ENCODE measurements at regions not wholly inside any gene's neighbourhood (a gene's known extent, or its start where the extent isn't known, plus 50 kb on each side); places are given as distances from the start of the nearest gene placed in this dataset.
"Not testable (repeated sequence)": the region's sequence is repeated elsewhere in the genome, so short reads cannot be mapped to it uniquely, and the experiment has no call there.

- Histone ChIP-seq H3K4me3 (no peak overlapping the region), H3K9me3 (no peaks in the 10 kb centered on the region), H3K4me1 (peaks cover 8% of the 10 kb centered on the region), H3K36me3 (no peaks in the 10 kb centered on the region), H3K27me3 (no peaks in the 10 kb centered on the region), H3K27ac (no peak overlapping the region)
- TF ChIP-seq POLR2A (IDR thresholded peaks at IDR 0.05) (no peak), CTCF (IDR thresholded peaks at IDR 0.05) (no peak), EP300 (IDR thresholded peaks at IDR 0.05) (no peak), POLR2AphosphoS5 (IDR thresholded peaks at IDR 0.05) (no peak)
- WGBS: 80% methylated on average over 4 of the region's 14 CpGs
- no peak for DNase-seq (ENCODE audit: low spot score in 2 of 2)
These were observed 79.9 kb downstream of the TFAP2C start for GRCh38 chr20:56708991-56709390.

GRCh38 chr20:56710125-56710524 is 81.0 kb downstream of the TFAP2C start:
- H3K4me3 ChIP-seq: no peak overlapping the region
- no peaks in the 10 kb centered on the region for H3K36me3 ChIP-seq
- no peak for DNase-seq (ENCODE audit: low spot score in 2 of 2)
- 85% methylated on average over 11 of the region's 11 CpGs for WGBS
- H3K9me3 ChIP-seq: no peaks in the 10 kb centered on the region
- no peaks in the 10 kb centered on the region for H3K27me3 ChIP-seq
- H3K27ac ChIP-seq: no peak overlapping the region
- no peak for TF ChIP-seq EP300 (IDR thresholded peaks at IDR 0.05)
- TF ChIP-seq POLR2A (IDR thresholded peaks at IDR 0.05): no peak
- no peak for TF ChIP-seq CTCF (IDR thresholded peaks at IDR 0.05)
- no peak for TF ChIP-seq POLR2AphosphoS5 (IDR thresholded peaks at IDR 0.05)
- peaks cover 8% of the 10 kb centered on the region for H3K4me1 ChIP-seq

- H3K27ac ChIP-seq; H3K9me3 ChIP-seq; DNase-seq (ENCODE audit: low spot score in 2 of 2); H3K4me1 ChIP-seq; H3K36me3 ChIP-seq; H3K27me3 ChIP-seq; H3K4me3 ChIP-seq: not testable (repeated sequence)
- 78% methylated on average over 2 of the region's 2 CpGs for WGBS
These were observed 81.5 kb downstream of the TFAP2C start for GRCh38 chr20:56710577-56710976.

- H3K36me3 ChIP-seq: no peaks in the 10 kb centered on the region
- no peaks in the 10 kb centered on the region for H3K27me3 ChIP-seq
- no peak overlapping the region for H3K4me3 ChIP-seq
- no peak for DNase-seq (ENCODE audit: low spot score in 2 of 2)
- TF ChIP-seq POLR2AphosphoS5 (IDR thresholded peaks at IDR 0.05) (no peak), EP300 (IDR thresholded peaks at IDR 0.05) (no peak), POLR2A (IDR thresholded peaks at IDR 0.05) (no peak), CTCF (IDR thresholded peaks at IDR 0.05) (no peak)
- no peaks in the 10 kb centered on the region for H3K9me3 ChIP-seq
- WGBS: 57% methylated on average over 6 of the region's 6 CpGs
- peaks cover 8% of the 10 kb centered on the region for H3K4me1 ChIP-seq
- no peak overlapping the region for H3K27ac ChIP-seq
These were observed 81.9 kb downstream of the TFAP2C start for GRCh38 chr20:56711018-56711417.

- Histone ChIP-seq H3K27me3 (no peaks in the 10 kb centered on the region), H3K4me3 (no peak overlapping the region), H3K36me3 (no peaks in the 10 kb centered on the region), H3K27ac (no peak overlapping the region), H3K4me1 (peaks cover 21% of the 10 kb centered on the region), H3K9me3 (no peaks in the 10 kb centered on the region)
- WGBS: 64% methylated on average over 10 of the region's 10 CpGs
- no peak for TF ChIP-seq EP300 (IDR thresholded peaks at IDR 0.05)
- TF ChIP-seq POLR2A (IDR thresholded peaks at IDR 0.05): no peak
- TF ChIP-seq POLR2AphosphoS5 (IDR thresholded peaks at IDR 0.05): no peak
- TF ChIP-seq CTCF (IDR thresholded peaks at IDR 0.05): no peak
- DNase-seq (ENCODE audit: low spot score in 2 of 2): no peak
These were observed 86.2 kb downstream of the TFAP2C start for GRCh38 chr20:56715309-56715708.

- no peak for DNase-seq (ENCODE audit: low spot score in 2 of 2)
These were observed 86.9 kb downstream of the TFAP2C start for GRCh38 chr20:56715902-56716519.

More at GRCh38 chr20:56715902-56716519, 86.9 kb downstream of the TFAP2C start:
- TF ChIP-seq POLR2AphosphoS5 (IDR thresholded peaks at IDR 0.05) (no peak), CTCF (IDR thresholded peaks at IDR 0.05) (no peak), EP300 (IDR thresholded peaks at IDR 0.05) (no peak)
- Histone ChIP-seq H3K27ac (no peak overlapping the region), H3K4me1 (peaks cover 21% of the 10 kb centered on the region), H3K27me3 (no peaks in the 10 kb centered on the region), H3K4me3 (no peak overlapping the region), H3K36me3 (no peaks in the 10 kb centered on the region), H3K9me3 (no peaks in the 10 kb centered on the region)
- WGBS: 53% methylated on average over 3 of the region's 3 CpGs

All from suprapubic skin (tissue), 4 donors.